Chondrocyte (in vitro differentiated cells): ENCODE measurements at regions not wholly inside any gene's neighbourhood (a gene's known extent, or its start where the extent isn't known, plus 50 kb on each side); places are given as distances from the start of the nearest gene placed in this dataset.
A peak's percentile ranks its signal among the peaks of the same experiment; 100 is the strongest.

ENCODE experiments used
- DNase-seq: peaks from one replicate; pipeline ENCODE4 v3.0.0; 2021; ENCODE audit warnings: mixed read lengths, low spot score
- H3K27ac Mint-ChIP-seq: one replicate; pipeline ENCODE4 v1.8.0; 2021; ENCODE audit warnings: mild to moderate bottlenecking, moderate library complexity, mixed read lengths; ENCODE audit not compliant: unreplicated experiment
- H3K27me3 Mint-ChIP-seq: 2 replicates; pipeline ENCODE4 v1.8.0; 2021; ENCODE audit warnings: low read depth, mixed read lengths
- H3K36me3 Mint-ChIP-seq: 2 replicates; pipeline ENCODE4 v1.8.0; 2021; ENCODE audit warnings: low read depth, mixed read lengths
- H3K4me1 Mint-ChIP-seq: 2 replicates; pipeline ENCODE4 v1.8.0; 2021; ENCODE audit warnings: low read depth, mild to moderate bottlenecking, mixed read lengths
- H3K4me3 Mint-ChIP-seq: one replicate; pipeline ENCODE4 v1.8.0; 2021; ENCODE audit warnings: mild to moderate bottlenecking, moderate library complexity, mixed read lengths; ENCODE audit not compliant: unreplicated experiment
- H3K9me3 Mint-ChIP-seq: 2 replicates; pipeline ENCODE4 v1.8.0; 2021; ENCODE audit warnings: low read depth, mixed read lengths
- TF ChIP-seq, protein P1 (sequence below): fragments of 200-600 bp; sonication (generic); IDR thresholded peaks from 2 replicates; pipeline ENCODE4 v1.5.0; 2021; ENCODE audit warnings: antibody characterized with exemption, mild to moderate bottlenecking, moderate library complexity

DNA sequence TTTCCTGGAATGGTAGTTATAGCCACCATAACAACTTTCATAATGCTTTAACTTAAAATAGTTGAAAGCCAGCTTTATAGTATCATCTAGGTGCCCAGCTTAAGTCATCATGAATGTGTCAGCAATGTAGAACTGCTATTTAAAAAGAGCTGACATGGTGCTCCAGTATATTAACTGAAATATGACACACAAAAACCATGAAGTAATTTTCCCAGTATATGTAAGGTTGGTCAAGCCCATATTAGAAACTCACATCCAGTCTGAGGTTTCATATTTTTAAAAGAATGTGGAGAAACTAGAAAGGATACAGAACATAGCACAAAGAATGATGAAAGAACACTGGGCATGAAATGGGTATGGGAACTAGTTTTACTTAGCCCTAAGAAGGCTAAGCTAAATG, 121.3 kb upstream of the KRAS start:
- H3K9me3 Mint-ChIP-seq: no peaks in the 10 kb centered on the region
- peaks cover 10% of the 10 kb centered on the region for H3K4me1 Mint-ChIP-seq
- peak overlapping the region; percentile 47 for H3K27ac Mint-ChIP-seq
- H3K36me3 Mint-ChIP-seq: no peaks in the 10 kb centered on the region
- H3K4me3 Mint-ChIP-seq: no peak overlapping the region
- TF ChIP-seq, protein P1, sequence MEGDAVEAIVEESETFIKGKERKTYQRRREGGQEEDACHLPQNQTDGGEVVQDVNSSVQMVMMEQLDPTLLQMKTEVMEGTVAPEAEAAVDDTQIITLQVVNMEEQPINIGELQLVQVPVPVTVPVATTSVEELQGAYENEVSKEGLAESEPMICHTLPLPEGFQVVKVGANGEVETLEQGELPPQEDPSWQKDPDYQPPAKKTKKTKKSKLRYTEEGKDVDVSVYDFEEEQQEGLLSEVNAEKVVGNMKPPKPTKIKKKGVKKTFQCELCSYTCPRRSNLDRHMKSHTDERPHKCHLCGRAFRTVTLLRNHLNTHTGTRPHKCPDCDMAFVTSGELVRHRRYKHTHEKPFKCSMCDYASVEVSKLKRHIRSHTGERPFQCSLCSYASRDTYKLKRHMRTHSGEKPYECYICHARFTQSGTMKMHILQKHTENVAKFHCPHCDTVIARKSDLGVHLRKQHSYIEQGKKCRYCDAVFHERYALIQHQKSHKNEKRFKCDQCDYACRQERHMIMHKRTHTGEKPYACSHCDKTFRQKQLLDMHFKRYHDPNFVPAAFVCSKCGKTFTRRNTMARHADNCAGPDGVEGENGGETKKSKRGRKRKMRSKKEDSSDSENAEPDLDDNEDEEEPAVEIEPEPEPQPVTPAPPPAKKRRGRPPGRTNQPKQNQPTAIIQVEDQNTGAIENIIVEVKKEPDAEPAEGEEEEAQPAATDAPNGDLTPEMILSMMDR: no peak
- DNase-seq: no peak
- H3K27me3 Mint-ChIP-seq: no peaks in the 10 kb centered on the region

DNA sequence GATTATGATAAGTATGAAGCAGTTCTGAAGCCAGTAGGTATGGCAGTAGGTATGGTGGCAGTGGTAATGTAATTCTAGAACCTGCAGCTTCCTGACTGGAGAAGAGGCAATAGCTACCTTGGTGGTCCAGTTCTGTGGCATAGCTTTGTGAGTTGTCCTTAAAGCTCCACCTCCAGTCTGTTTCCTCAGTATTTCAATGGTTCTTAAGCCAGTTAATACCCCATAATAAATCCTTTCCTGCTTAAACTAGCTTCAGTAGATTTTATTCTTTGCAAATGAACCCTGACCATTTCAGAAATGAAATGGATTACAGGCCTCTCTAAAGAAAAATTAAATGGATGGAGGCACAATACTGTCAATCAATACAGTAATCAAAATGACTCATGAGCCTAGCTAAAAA, 117.8 kb upstream of the KRAS start:
- H3K27ac Mint-ChIP-seq: no peak overlapping the region
- no peaks in the 10 kb centered on the region for H3K27me3 Mint-ChIP-seq
- H3K36me3 Mint-ChIP-seq: no peaks in the 10 kb centered on the region
- H3K4me3 Mint-ChIP-seq: no peak overlapping the region
- H3K4me1 Mint-ChIP-seq: peaks cover 15% of the 10 kb centered on the region
- TF ChIP-seq, protein P1: no peak
- H3K9me3 Mint-ChIP-seq: no peaks in the 10 kb centered on the region
- DNase-seq: no peak

DNA sequence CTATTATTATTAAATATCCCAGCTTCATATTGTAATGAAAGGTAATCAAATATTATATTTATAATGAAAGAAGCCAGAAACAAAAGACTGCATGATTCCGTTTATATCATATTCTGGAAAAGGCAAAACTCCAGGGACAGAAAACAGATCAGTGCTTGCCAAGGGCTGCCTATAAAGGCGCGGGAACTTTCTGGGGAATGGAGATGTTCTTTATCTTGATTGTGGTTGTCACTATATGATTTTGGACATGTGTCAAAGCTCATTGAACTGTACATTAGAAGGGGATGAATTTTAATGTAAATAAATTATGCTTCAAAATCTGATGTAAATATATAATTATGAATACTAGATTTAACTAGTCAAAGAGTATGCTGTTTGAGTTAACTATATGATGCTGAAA, 115.4 kb upstream of the KRAS start:
- peaks cover 5% of the 10 kb centered on the region for H3K4me1 Mint-ChIP-seq

DNA sequence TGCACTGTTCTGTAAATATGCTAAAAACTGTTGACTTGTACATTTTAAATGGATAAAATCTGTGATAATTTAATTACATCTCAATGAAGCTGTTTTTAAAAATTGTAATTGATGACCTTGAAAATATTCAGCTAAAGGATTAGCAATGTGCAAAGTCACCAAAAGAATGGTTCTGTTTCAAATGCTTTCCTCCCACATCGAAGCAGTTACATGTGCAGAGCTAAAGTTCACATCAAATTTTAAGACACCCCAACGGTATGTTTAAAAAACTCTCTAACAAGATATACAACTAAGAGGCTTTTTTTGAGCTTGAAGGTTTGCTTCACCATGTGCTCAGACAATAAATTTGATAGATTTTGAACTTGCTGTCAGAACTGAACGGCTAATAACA, 114.6 kb upstream of the KRAS start:
- no peaks in the 10 kb centered on the region for H3K36me3 Mint-ChIP-seq
- no peaks in the 10 kb centered on the region for H3K27me3 Mint-ChIP-seq
- H3K27ac Mint-ChIP-seq: no peak overlapping the region
- TF ChIP-seq, protein P1: no peak
- no peak for DNase-seq
- no peaks in the 10 kb centered on the region for H3K9me3 Mint-ChIP-seq
- H3K4me1 Mint-ChIP-seq: peaks cover 5% of the 10 kb centered on the region
- H3K4me3 Mint-ChIP-seq: no peak overlapping the region

More for the DNA sequence above, 115.4 kb upstream of the KRAS start:
- Mint-ChIP-seq H3K4me3 (no peak overlapping the region), H3K9me3 (no peaks in the 10 kb centered on the region), H3K27ac (no peak overlapping the region), H3K27me3 (no peaks in the 10 kb centered on the region), H3K36me3 (no peaks in the 10 kb centered on the region)
- TF ChIP-seq, protein P1: no peak
- DNase-seq: no peak

DNA sequence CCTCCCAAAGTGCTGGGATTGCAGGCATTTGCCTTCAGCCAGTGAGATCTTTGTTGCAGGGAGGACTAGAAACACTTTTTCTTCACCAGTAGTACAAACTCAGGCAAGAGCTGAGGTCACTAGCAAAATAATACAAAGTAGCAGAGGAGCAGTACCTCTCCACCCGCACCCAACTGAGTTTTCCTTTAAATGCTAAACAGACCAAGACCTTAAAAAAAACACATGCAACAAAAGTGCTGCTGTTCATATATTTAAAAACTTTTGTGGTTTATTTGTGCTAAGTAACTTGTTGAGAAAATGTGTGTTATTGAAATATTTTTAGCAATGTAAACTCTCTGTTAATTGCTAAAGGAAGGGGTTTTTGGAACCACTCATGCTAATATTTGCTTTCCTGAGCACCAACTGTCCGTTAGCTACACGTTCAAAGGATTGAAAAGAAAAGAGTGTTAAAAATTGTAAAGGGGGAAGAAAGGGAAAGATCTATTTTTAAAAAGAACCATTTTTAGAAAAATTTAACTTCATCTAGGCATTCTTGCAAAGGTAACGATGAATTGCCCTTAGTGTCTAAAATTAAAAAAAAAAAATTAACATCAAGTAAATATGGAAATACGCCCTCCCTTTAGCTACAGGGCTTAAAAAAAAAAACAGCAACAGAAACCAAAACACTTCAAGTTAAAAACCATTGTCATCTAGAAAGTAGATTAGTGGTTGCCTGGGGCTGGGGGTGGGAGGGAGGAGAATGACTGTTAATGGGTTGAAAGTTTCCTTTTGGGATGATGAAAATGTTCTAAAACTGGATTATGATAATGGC, 114.0 kb upstream of the KRAS start:
- no peaks in the 10 kb centered on the region for H3K36me3 Mint-ChIP-seq
- peaks cover 5% of the 10 kb centered on the region for H3K4me1 Mint-ChIP-seq

More for the DNA sequence above, 114.0 kb upstream of the KRAS start:
- no peaks in the 10 kb centered on the region for H3K27me3 Mint-ChIP-seq
- DNase-seq: no peak
- H3K4me3 Mint-ChIP-seq: no peak overlapping the region
- H3K27ac Mint-ChIP-seq: no peak overlapping the region
- TF ChIP-seq, protein P1: no peak
- H3K9me3 Mint-ChIP-seq: no peaks in the 10 kb centered on the region
